Stimulated activated naive CD4-positive, alpha-beta T cell (primary cell): ENCODE measurements at regions not wholly inside any gene's neighbourhood (a gene's known extent, or its start where the extent isn't known, plus 50 kb on each side); places are given as distances from the start of the nearest gene placed in this dataset.

ENCODE experiments used
- DNase-seq, 6 experiments: peaks; one replicate each; lab custom pipeline; 2025; lab: John Stamatoyannopoulos, UW

GRCh38 chr2:180739070-180739469 is 241.3 kb upstream of the UBE2E3 start:
- DNase-seq = no peak

- DNase-seq = no peak
Observed at GRCh38 chr2:180735799-180736198, 244.6 kb upstream of the UBE2E3 start.

DNA sequence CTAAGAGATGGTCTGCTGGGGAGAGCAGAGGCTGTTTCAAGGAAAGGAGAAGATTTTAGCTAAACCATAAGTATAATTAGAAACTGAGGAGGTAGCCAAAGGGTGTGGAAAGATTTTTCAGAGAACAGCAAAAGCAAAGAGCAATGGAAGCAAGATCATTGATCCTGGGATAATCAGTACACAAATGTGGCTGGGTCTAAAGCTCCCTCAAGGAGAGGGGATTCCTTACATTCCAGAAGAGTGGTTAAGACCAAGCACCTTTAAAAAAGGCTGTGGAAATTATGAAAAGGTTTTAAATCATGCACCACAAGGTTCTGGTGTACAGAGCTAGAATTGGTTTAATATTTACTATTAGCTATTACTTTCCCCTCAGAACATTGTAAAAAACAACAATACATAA is 246.0 kb upstream of the UBE2E3 start:
- DNase-seq = no peak

DNA sequence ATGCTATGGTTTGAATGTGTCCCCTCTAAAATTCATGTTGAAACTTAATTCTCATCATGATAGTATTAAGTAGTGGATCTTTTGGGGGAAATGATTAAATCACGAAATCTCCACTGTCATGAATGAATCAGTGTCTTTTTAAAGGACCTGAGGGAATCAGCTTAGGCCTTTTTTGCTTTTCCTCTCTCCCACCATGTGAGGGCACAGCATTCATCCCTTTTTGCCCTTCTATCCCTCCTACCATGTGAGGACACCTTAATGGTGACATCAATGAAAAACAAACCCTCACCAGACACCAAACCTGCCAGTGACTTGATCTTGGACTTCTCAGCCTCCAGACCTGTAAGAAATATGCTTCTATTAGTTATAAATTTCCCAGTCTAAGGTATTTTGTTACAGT is 247.1 kb upstream of the UBE2E3 start:
- no peak for DNase-seq

GRCh38 chr2:180732337-180732736 is 248.1 kb upstream of the UBE2E3 start:
- DNase-seq = no peak

GRCh38 chr2:180730976-180731375 is 249.4 kb upstream of the UBE2E3 start:
- no peak for DNase-seq

GRCh38 chr2:180728928-180729559 is 251.4 kb upstream of the UBE2E3 start:
- no peak for DNase-seq

GRCh38 chr2:180723712-180724111 is 256.7 kb upstream of the UBE2E3 start:
- no peak for DNase-seq

DNA sequence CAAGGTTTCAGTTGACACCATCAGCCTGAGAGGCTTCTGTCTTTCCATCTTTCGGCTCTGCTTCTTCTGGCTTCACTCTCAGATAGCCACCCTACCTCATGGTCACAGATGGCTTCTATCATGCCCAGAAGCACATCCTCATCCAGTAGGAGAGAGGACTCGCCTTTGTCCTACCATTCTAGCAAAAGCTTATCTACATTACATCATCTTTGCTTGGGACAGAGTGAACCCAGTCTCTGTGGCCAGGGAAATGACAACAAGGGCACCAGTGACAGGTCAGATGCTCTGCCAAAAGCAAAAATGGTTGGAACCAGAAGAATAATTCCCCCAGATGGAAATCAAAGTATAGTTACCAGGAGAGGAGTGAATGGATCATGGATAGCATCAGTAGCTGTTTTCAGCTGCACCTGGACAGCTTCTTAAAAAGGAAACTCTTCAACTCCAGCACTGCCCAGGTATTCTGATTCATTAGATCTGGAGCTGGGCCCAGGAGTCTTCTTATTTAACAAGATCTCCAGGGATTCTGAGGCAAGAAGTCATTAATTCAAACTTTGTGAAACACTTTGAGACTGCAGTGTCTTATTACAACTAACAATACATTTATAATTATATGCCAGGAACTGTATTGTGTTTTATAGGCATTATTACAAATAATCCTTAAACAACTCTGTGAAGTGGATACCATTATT is 257.7 kb upstream of the UBE2E3 start:
- no peak for DNase-seq

DNA sequence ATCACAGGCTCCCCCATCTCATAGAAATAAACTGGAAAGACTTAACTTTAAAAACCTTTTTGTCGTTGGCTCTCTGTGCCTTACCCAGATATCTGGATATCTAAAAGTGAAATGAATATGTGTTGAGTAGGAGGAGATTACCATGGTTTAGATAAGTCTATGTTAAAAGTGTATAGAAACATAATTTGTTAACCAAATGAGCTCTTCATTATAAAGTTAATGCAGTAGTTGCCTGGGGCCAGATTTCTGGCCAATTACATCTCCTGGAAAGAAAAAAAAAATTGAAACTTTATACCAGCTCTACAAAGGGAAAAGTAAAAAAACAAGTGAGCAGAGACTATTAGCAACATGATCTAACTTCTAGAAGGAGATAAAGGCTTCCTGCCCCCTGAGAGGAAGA is 259.6 kb upstream of the UBE2E3 start:
- no peak for DNase-seq

- DNase-seq = no peak
Observed at GRCh38 chr2:180717588-180717987, 262.8 kb upstream of the UBE2E3 start.

- no peak for DNase-seq
Observed at GRCh38 chr2:180716186-180717180, 263.9 kb upstream of the UBE2E3 start.

GRCh38 chr2:180715044-180715443 is 265.4 kb upstream of the UBE2E3 start:
- no peak for DNase-seq

- DNase-seq = no peak
Observed at GRCh38 chr2:180709392-180710145, 270.8 kb upstream of the UBE2E3 start.

DNA sequence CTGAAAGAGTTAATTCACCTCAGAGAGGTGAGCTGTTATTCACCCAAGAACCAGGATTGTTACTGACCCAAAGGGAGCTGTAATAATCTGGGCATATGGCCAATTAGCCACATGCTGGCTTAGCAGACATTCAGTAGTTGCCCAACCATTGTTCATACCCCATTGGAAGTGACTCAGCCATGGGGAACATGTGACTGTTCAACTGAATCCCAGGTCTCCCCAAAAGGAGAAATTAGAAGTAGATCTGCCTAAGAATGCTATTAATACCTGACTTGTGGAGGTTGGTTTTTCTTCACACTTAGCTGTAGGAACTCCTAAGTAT is 272.6 kb upstream of the UBE2E3 start:
- no peak for DNase-seq

DNA sequence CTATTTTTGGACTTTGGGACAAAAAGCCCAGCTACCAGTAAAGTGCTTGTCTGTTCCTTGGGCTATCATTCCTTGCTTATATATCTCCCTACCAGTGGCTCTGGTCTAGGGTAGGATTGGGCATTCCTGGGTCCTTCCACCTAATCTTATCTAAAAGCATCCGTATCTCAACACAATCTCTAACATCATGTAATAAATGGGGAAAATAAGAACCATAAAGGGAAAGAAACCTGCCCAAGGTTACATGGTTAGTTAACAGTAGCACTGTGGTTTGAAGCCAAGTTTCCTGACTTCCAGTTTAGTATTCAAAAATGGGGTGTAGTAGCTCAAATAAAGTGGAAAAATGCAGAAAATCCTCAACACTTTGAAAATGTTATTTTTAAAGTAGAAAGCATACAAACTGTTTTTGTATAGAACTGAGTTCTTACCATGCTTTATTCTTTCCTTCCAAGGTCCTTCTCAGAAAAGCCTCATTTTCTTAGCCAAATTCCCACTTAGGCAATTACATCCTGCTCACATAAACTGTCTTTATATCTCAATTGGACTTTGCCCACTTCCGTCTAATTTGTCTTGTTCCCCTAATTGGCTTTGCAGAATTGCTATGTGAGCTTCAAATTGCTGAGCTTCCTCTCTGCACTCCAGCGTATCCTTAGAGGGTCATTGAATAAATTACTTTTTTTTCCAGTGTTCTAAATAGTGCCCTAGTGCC is 273.1 kb upstream of the UBE2E3 start:
- DNase-seq = no peak

GRCh38 chr2:180706694-180707093 is 273.7 kb upstream of the UBE2E3 start:
- DNase-seq = no peak

- DNase-seq = no peak
Observed at GRCh38 chr2:180705551-180705950, 274.9 kb upstream of the UBE2E3 start.

DNA sequence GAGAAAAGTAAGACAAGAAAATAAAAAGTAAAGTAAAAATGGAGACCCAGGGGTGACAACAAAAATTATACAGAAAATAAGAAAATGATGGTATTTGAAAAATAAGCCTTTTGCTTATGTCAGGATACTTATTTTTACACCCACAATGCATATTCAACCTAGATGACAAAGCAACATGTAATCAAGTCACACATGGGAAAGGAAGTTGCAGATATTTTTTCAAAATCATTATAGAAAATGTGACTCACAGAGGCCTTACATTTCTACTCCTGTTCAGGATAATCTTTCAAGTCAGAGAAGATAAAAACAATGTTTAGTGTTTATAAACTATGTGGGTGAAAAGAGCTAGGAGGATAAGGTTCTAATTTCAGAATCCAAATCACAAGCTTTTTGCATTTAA is 275.3 kb upstream of the UBE2E3 start:
- DNase-seq = no peak

DNA sequence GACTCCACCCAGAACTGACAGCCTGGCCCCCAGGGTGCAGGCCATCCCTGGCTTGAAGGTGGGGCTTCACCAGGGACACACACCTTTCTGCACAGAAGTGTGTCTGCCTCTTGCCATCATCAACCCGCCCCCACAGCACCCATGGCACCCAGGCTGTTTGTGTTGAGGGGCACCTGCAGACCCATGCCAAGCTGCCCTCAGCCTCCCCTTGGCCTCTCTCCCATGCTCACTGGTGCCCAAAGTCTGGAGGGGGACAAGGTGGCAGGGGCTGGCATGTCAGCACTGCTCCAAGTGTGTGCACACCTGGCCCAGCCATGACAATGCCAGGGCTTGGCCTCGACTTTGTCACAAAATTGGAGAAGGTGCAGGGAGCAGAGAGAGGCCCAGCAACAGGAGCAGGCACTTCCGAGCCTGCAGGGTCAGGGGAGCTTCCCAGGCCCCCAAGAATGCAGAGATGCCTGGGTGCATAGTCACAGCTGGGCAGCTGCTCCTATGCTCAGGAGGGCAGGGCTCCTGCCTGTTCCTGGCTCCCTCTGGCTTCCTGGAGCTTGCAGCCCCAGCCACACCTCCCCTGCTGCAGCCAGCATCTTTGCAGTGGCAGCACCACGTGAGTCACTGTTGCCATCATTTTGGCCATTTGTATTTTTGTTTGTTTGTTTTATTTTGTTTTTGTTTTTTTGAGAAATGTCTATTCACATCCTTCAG is 280.6 kb upstream of the UBE2E3 start:
- no peak for DNase-seq

GRCh38 chr2:180698668-180699067 is 281.7 kb upstream of the UBE2E3 start:
- DNase-seq = no peak
